ENCODE measurements at regions not wholly inside any gene's neighbourhood (a gene's known extent, or its start where the extent isn't known, plus 50 kb on each side); places are given as distances from the start of the nearest gene placed in this dataset.

- no peak for TF ChIP-seq CTCF (IDR thresholded peaks at IDR 0.05)
- no peak for TF ChIP-seq POLR2A (IDR thresholded peaks at IDR 0.05)
- no peak for TF ChIP-seq EP300 (IDR thresholded peaks at IDR 0.05)
Measured at GRCh38 chr14:97902630-97903029, 1105.4 kb downstream of the VRK1 start.
